GM19025 (cell line): ENCODE measurements at regions not wholly inside any gene's neighbourhood (a gene's known extent, or its start where the extent isn't known, plus 50 kb on each side); places are given as distances from the start of the nearest gene placed in this dataset.

Experiments
- ATAC-seq: cut with Tn5 transposase; IDR thresholded peaks from one replicate; pipeline ENCODE4 v1.9.1; 2021; ENCODE audit warnings: mild to moderate bottlenecking, low read depth, moderate library complexity; ENCODE audit not compliant: unreplicated experiment

DNA sequence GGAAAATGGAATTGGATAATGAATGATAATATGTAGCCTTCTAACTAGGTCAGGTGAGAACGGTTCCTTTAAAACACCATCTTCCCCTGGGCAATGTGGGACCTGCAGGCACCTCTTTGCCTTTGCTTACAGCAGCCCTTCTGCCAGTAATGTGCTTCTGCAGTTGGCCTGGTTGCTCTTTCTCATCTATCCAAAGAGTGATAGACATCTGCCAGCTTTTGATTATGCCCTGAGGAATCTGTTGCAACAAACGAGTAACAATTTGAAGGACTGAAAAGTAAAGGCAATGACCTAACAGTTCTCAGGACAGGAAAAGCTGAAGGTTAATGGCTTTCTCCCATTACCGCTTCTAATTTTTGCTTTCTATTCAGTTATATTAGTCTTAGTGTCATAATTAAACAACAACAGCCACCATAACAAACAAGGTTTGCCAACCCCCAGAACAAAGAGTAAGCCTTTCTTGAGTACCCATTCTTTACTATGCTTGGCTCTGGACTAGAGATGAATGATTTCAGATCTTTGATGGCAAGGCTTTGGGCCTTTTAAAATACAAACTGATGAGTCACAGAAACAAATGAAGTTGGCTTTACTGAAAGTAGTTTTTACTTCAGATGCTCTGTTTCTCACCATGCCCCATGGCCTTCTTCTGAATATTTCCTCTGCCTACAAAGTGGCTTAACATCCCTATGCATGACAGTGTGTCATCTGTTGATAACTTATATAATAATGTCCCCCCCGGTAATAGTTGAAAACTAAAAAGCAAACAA, 76.1 kb upstream of the KRR1 start:
- ATAC-seq: no peak

DNA sequence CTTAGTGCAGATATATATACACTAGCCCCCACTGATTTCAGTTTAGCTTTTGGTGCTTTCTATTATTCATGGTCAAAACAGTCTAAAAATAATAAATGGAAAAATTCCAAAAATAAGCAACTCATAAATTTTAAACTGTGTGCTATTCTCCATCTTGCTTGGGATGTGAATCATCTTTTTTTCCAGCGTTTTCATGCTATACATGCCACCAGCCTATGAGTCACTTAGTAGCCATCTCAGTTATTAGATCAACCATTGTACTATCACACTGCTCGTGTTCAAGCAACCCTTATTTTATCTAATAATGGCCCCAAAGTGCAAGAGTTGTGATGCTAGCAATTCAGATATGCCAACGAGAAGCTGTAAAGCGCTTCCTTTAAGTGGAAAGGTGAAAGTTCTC, 73.9 kb upstream of the KRR1 start:
- ATAC-seq: no peak

DNA sequence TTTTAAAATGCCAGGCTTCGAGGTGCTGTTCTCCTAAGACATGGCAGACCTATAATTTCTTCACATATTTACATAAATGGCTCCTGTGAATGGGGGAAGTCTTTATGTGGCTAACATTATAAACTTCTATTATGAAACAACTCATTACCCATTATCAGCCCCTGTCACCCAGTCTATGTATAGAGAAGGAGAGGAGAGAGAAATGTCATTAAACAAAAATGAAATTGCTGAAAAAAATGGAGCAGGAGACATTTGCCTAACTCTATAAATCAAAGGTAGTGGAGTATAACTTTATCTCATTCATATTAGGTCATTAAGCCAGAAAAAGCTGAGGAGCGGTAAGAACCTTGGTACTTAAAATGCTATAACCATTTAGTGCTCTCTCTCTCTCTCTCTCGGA, 71.9 kb upstream of the KRR1 start:
- no peak for ATAC-seq

DNA sequence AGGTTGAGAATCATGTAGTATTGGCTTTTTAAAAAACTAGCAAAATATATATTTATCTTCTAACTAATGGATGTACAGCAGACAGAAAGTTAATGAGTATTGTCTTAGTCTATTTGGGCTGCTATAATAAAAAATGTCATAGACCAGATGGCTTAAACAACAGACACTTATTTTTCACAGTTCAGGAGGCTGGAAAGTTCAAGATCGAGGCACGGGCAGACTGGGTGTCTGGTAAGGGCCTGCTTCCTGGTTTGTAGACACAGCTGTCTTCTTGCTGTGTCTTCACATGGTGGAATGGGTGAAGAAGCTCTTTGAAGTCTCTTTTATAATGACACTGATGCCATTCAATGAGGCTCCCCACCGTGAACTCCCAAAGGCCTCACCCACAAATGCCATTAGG, 70.1 kb upstream of the KRR1 start:
- no peak for ATAC-seq

DNA sequence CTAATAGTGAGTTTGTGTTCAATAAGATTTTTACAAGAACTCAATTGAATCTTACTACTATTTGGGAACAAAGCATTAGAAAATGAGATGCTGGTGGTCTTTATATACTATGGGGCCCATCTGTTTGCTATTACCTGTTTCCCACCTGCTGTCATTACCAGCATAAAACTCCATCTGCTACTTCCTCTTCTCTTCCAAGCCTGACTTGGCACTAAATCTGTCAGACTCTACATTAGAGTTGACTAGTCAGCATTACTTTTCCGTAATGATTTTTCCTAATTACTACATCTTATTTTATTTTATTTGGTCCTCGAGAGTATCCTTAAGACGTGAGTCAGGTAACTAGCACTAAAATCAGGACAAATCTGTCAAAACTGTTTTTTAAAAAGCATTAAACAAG, 68.1 kb upstream of the KRR1 start:
- no peak for ATAC-seq

DNA sequence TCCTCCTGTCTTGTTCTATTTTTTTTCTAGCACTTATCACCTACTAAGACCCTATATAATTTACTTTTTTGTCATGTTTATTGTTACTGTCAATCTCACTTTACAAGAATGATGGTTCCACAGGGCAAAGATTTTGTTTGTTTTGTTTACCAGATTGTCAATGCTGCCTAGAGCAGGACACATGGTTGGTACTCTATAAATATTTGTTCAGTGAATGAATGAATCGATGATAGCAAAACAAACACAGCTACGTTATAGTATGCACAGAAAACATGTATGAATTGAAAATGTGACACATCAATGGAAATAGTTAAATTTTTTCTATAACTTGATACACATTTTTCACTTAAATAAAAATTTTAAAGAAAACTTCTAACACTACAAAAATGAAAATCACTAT, 67.1 kb upstream of the KRR1 start:
- no peak for ATAC-seq

DNA sequence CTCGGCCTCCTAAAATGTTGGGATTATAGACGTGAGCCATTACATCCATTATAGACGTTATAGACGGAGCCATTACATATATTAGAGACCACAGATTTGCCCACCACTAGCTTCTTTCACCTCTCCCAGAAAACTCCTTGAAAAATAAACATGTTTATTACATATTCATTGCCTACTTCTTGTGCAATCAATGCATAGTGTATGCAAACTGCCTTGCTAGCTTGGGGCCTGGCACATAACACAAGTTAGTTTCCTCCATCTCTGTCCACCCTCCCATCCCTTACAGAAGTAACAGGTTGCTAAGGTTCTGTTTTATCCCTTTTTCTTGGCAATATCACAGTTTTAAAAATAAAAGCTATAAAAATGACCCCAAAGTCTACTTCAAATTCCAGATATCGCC, 66.4 kb upstream of the KRR1 start:
- ATAC-seq: no peak

DNA sequence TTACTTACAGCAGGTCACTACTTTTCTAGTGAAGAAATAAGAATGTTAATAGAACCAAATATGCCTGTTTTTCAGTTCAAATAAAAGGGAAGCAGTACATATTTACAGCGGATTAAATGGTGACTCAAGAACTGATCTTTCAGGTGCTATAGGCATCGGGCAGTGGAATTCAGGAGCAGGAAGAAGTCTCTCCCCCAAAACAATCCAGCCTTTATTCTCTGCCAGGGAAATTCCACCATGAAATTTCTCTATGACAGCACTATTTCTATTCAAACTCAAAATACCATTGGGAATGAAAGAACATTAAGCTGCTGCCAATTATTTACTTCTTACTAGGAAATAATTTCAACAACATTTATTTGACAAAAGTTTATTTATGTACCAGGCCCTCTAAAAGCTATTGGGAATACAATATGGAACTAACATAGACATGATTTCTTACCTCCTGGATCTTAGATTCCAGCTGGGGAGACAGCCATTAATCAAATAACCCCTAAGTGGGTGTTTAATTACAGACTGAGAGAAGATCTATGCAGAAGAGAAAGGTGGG, 60.3 kb upstream of the KRR1 start:
- no peak for ATAC-seq

DNA sequence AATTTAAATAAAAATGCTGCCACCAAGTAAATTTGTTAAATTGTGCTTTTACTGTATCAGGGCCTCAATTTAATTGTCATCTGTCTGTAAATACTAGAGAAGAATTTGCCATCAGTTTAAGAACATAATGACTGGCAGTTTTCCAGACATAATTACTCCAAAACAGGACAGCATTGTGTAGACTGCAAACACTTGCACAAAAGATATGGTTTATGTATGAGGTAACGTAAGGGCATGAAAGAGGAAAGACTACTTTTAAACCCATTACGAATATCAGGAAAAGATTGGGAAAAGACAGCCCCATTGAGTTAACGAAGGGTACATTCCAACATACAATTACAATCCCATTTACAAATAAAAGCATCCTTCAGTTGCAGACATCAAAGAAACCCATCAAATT, 59.8 kb upstream of the KRR1 start:
- no peak for ATAC-seq

DNA sequence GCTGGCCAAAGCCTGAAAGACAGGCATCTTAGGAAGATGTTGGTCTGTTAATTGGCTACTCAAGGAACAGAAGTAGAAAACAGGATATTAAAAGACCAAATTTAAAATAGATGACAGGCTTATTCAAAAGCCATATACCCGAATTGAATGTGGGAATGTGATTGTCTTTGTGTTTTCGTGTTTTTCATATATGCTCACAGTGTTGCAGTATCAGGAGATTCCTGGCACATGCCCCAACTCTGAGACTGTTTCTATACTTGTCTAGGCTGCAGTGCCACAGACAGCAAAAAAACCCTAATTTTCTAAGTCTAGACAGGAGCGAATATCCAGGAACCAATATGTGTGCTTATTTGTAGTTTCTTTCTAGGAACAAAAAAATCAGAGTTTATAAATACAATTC, 57.4 kb upstream of the KRR1 start:
- no peak for ATAC-seq

DNA sequence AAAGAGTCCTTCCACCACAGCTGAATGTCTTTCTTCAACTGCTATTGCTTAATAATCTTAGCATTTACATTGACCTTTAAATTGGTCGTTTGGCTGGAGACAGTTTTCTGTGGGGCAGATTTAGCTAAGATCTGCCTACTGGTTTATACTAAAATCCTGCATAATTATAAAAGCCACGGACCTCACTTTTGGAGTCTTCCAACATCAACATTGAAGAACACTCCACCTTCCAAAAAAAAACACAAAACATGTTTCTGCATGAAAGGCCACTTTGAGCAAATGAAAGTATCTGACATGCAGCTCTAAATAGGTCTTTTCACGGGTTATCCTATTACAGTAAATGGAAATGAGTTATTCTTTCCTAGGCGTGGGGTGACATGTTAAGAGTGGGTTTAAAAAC, 57.0 kb upstream of the KRR1 start:
- no peak for ATAC-seq

DNA sequence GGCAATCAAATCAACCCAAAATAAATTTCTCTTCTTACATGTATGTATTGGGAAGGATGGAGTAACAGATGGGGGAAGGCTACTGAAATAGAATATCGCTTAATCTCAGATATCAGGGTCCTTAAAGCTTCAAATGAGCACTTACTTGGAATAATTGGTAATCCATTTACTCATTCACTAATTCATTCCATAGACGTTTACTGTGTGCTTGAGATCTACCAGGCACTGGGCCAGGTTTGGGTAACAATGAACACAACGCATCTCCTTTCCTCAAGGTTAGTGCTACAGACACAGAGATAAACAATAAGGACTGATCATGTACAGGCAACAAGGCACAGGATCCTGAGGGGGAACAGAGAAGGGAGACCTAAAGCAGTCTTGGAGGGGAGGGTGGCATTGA, 54.4 kb upstream of the KRR1 start:
- no peak for ATAC-seq

DNA sequence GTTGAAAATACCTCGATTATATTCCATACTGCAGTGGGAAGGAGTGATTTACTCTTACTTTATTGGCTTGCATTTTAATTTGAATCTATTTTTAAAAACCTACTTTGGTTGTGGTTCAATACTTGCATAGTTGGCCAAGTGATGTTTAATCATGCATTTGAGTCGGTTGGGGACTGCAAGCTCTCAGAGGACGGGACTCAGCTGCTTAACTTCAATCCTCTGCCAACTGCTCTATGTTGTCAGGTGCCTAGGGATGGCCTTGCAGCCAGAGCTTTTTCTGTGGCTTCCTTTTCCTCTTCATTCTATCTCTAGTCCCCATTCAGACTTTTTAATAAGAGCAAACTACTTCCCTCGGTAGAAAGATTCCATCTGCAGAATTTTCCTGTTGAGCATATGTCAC, 53.4 kb upstream of the KRR1 start:
- no peak for ATAC-seq

DNA sequence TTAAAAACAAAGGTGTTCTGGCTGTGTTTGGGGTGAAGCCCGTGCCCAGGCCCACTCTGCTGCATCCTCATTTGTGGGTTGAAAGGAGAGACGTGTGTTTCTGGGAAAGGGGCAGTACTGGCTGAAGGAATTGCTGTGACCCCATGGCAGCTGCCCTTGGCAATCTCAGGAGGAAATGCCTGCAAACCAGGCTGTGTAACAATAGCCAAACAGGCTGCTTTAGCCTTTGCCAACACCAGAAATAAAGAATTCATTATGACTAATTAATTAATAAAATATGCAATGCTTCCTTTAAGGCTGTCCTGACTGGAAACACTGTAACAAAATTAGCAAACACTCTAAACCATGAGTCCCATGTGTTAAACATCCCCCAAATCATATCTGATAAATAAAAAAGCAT, 53.0 kb upstream of the KRR1 start:
- ATAC-seq: no peak

DNA sequence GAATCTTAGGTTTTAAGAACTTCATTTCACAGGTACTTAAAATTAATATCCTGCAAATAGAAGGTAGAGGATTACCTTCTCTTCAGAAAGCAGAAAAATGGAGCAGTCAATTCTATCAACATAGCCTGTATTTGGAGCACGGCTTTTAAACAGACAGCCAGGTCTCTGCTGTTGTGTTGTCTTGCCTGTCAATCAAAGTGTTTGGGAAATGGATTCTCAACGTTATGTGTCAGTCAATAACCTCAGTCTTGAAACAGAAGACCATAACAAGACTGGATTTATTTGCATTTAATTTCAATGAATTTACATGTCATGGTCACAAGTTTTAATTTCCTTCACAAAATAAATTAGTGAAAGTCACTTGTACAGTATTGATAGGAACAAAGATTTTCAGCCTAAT, 51.9 kb upstream of the KRR1 start:
- ATAC-seq: no peak

DNA sequence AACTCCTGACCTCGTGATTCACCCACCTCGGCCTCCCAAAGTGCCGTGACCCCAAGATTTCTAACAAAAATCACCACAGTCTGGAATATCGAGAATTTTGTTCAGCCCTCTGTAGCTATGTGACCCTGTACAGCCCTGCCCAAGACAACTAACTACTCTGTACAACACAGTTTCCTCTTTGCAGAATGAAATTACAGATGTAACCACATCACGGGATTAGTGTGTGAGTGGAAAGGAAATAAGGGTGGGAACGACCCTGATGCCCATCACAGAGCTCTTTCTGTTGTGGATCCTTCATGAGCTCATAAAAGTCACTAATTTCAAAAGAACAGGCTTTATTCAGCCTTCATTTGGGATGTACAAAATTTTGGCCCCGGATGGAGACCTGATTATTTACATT, 50.5 kb upstream of the KRR1 start:
- ATAC-seq: no peak
